ENCODE measurements at regions not wholly inside any gene's neighbourhood (a gene's known extent, or its start where the extent isn't known, plus 50 kb on each side); places are given as distances from the start of the nearest gene placed in this dataset.

DNA sequence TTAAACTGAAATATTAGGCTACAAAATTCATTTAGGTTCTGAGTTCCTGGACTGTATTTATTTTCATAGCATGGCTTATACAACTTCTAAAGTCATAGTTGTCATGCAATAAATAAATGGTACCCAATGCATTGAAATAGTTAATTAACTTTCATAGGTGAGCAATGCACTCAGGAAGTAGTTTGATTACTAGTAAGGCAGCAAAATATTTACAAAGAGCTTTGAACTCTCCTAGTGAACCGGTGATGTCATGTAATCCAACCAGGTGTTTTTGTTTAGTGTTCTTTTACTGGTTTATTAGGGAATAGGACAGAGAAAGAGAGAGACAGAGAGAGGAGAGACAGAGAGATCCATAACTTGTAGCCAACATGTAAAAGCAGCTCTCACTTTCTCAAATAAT lies 228.6 kb upstream of the CTSO start:
- DNase-seq, result no peak
- Mint-ChIP-seq H3K9me3 (no peaks in the 10 kb centered on the region), H3K36me3 (ENCODE audit: low read depth) (no peaks in the 10 kb centered on the region), H3K4me3 (no peak overlapping the region), H3K27ac (no peak overlapping the region), H3K27me3 (no peaks in the 10 kb centered on the region), H3K4me1 (no peaks in the 10 kb centered on the region)
- CTCF ChIA-PET, result no interaction called here
- POLR2A ChIA-PET, result no interaction called here

GRCh38 chr4:156177941-156178340 lies 224.3 kb upstream of the CTSO start:
- Mint-ChIP-seq H3K9me3 (no peaks in the 10 kb centered on the region), H3K36me3 (ENCODE audit: low read depth) (no peaks in the 10 kb centered on the region), H3K27ac (no peak overlapping the region), H3K4me1 (no peaks in the 10 kb centered on the region), H3K4me3 (no peak overlapping the region), H3K27me3 (no peaks in the 10 kb centered on the region)
- ChIA-PET POLR2A (no interaction called here), CTCF (no interaction called here)
- no peak for DNase-seq

DNA sequence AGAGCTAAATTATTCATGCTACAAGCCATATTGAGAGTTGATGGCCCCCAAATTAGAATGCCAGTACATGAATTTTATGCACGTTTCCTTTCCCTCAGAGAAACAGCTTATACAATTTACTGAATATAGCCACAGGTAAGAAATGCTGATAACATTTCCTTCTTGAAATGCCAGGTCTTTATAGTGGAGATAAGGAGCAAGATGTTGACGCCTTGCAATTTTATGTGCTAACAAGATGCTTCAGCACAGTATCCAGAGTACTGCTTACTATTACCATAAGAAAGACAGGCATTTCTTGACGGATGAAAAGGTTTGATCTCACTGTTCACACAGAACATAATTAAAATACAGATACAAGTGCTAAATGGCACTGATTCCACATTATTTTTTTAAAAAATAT lies 223.2 kb upstream of the CTSO start:
- Mint-ChIP-seq H3K27ac (no peak overlapping the region), H3K9me3 (no peaks in the 10 kb centered on the region), H3K36me3 (ENCODE audit: low read depth) (no peaks in the 10 kb centered on the region), H3K4me1 (no peaks in the 10 kb centered on the region), H3K4me3 (no peak overlapping the region), H3K27me3 (no peaks in the 10 kb centered on the region)
- CTCF ChIA-PET, result no interaction called here
- no peak for DNase-seq
- POLR2A ChIA-PET, result no interaction called here

DNA sequence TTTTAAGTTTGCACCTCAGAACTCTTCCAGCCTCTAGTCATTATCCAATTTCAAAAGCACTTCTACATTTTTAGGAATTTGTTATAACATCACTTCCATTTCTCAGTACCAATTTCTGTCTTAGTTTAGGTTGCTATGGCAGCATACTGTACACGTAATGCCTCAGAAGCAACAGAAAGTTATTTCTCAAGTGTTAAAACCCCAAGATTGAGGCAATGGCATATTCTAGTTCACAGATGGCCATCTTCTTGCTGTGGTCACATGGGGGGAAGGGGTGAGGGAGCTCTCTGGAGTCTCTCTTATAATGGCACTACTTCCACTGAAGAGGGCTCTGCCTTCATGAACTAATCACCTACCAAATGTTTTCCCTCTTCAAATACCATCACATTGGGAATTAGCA lies 220.3 kb upstream of the CTSO start:
- H3K9me3 Mint-ChIP-seq, result no peaks in the 10 kb centered on the region
- no peaks in the 10 kb centered on the region for H3K27me3 Mint-ChIP-seq
- no peak for DNase-seq
- POLR2A ChIA-PET, result no interaction called here
- CTCF ChIA-PET, result no interaction called here
- H3K4me3 Mint-ChIP-seq, result no peak overlapping the region
- H3K36me3 Mint-ChIP-seq (ENCODE audit: low read depth), result no peaks in the 10 kb centered on the region
- H3K27ac Mint-ChIP-seq, result no peak overlapping the region
- H3K4me1 Mint-ChIP-seq, result no peaks in the 10 kb centered on the region

DNA sequence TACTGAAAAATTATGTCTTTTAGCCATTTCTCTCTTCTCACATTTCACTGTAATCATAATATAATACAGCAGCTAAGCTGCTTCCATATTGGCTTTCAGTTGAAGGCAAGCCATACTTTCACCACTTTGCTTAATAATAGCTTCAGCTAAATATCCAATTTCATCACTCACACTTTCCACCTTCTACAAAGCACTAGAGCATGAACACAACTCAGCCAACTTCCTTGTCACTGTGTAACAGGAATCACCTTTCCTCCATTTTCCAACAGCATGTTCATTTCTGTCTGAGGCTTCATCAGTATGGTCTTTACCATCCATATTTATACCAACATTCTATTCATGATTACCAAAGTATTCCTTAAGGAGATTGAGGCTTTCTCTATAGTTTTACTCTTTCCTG lies 219.8 kb upstream of the CTSO start:
- no peak overlapping the region for H3K4me3 Mint-ChIP-seq
- H3K27ac Mint-ChIP-seq, result no peak overlapping the region
- CTCF ChIA-PET, result no interaction called here
- no peaks in the 10 kb centered on the region for H3K36me3 Mint-ChIP-seq (ENCODE audit: low read depth)
- H3K4me1 Mint-ChIP-seq, result no peaks in the 10 kb centered on the region
- no peaks in the 10 kb centered on the region for H3K27me3 Mint-ChIP-seq
- no peak for DNase-seq
- POLR2A ChIA-PET, result no interaction called here
- H3K9me3 Mint-ChIP-seq, result no peaks in the 10 kb centered on the region

DNA sequence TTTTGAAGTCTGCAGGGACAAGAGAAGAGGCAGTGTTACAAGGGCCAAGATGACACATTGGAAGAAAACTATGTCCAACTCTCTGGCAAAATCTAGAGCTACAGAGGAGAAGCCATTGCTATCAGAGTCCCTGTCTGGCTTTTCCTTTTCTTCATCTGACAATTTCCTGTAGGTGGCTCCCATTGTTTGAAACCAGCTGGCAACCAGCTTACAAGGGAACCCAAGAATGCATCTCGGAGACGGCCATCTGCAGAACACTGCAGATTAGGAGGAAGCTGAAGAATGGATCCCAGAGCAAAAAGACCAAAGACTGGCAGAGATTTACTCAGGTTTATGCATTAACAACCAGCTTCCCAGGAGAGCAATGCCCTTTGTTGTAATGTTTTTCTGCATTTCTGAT lies 216.2 kb upstream of the CTSO start:
- Mint-ChIP-seq H3K36me3 (ENCODE audit: low read depth) (no peaks in the 10 kb centered on the region), H3K27ac (no peak overlapping the region), H3K27me3 (no peaks in the 10 kb centered on the region), H3K4me3 (no peak overlapping the region), H3K9me3 (no peaks in the 10 kb centered on the region), H3K4me1 (no peaks in the 10 kb centered on the region)
- ChIA-PET CTCF (no interaction called here), POLR2A (no interaction called here)
- DNase-seq, result no peak

DNA sequence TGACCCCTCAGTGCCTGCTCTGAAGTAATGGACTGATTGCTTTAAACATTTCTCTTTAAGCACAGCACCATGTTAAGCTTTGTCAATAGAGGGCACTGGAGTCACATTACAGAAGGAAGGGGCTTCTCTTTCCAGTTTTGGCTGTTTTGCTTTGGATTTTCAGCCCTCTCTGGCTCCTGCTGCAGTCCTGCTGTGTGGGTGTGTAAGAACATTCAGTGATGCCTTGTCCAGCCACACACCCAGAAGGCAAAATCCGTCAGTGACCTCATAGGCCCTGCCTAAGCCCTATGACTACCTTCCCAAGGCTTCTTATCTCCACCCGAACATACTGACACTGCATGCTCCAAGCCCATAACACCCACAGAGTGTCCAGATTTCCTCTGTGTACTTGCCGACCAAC lies 215.3 kb upstream of the CTSO start:
- POLR2A ChIA-PET, result no interaction called here
- H3K4me3 Mint-ChIP-seq, result no peak overlapping the region
- H3K9me3 Mint-ChIP-seq, result no peaks in the 10 kb centered on the region
- no peaks in the 10 kb centered on the region for H3K4me1 Mint-ChIP-seq
- H3K27ac Mint-ChIP-seq, result no peak overlapping the region
- CTCF ChIA-PET, result no interaction called here
- DNase-seq, result no peak
- no peaks in the 10 kb centered on the region for H3K27me3 Mint-ChIP-seq
- no peaks in the 10 kb centered on the region for H3K36me3 Mint-ChIP-seq (ENCODE audit: low read depth)

DNA sequence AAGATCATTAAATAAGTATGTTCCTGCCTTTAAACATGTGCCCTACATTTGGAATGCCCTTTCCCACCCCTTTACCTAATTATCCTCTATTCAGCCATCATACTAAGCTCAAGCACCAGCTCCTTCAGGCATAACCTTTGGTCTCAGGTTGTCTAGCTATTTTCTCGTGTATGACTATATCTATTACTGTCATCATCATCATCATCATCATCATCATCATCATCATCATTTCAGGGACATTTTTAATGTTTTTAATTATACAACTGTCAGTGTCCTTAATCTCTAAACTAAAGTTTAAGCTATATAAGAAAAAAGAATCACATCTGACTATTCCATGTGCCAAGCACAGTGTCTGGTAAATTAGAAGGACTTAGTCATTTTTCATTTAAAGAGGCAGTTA lies 214.6 kb upstream of the CTSO start:
- H3K36me3 Mint-ChIP-seq (ENCODE audit: low read depth), result no peaks in the 10 kb centered on the region
- CTCF ChIA-PET, result no interaction called here
- no peak overlapping the region for H3K27ac Mint-ChIP-seq
- no peaks in the 10 kb centered on the region for H3K27me3 Mint-ChIP-seq
- no peak overlapping the region for H3K4me3 Mint-ChIP-seq
- H3K4me1 Mint-ChIP-seq, result no peaks in the 10 kb centered on the region
- no peaks in the 10 kb centered on the region for H3K9me3 Mint-ChIP-seq
- DNase-seq, result no peak
- POLR2A ChIA-PET, result no interaction called here

DNA sequence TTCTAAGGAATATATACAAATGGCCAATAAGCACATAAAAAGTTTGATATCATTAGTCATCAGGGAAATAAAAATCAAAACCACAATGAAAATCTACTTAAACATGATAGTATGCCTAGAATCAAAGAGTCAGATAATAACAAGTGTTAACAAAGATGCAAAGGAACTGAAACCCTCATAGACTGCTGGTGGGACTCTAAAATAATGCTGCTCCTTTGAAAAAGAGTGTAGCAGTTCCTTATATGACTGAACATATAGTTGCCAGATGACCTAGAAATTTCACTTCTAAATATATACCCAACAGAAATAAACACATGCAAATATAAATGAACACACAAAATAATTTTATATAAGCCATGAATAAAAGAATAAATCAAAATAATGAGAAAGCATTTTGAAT lies 205.1 kb upstream of the CTSO start:
- H3K4me1 Mint-ChIP-seq, result no peaks in the 10 kb centered on the region
- no peaks in the 10 kb centered on the region for H3K9me3 Mint-ChIP-seq
- no peak overlapping the region for H3K4me3 Mint-ChIP-seq
- no peaks in the 10 kb centered on the region for H3K27me3 Mint-ChIP-seq
- DNase-seq, result no peak
- POLR2A ChIA-PET, result no interaction called here
- no peak overlapping the region for H3K27ac Mint-ChIP-seq
- CTCF ChIA-PET, result no interaction called here
- no peaks in the 10 kb centered on the region for H3K36me3 Mint-ChIP-seq (ENCODE audit: low read depth)

DNA sequence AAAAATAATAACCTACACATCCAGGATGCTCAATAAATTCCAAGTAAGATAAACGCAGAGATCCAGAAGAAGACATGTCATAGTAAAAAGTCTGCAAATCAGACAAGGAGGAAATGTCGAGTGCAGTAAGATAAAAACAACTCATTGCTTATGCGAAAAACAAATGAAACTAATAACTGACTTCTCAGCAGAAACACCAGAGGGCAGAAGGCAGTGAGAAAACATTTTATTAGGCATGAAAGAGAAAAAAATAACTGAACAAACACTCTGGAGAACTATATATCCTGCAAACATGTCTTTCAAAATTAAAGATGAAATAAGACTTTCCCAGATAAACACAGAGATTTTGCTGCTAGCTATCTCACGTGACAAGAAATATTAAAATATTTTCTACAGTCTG lies 201.3 kb upstream of the CTSO start:
- Mint-ChIP-seq H3K27me3 (no peaks in the 10 kb centered on the region), H3K4me3 (no peak overlapping the region), H3K4me1 (no peaks in the 10 kb centered on the region), H3K36me3 (ENCODE audit: low read depth) (no peaks in the 10 kb centered on the region), H3K27ac (no peak overlapping the region), H3K9me3 (no peaks in the 10 kb centered on the region)
- DNase-seq, result no peak
- ChIA-PET POLR2A (no interaction called here), CTCF (no interaction called here)

DNA sequence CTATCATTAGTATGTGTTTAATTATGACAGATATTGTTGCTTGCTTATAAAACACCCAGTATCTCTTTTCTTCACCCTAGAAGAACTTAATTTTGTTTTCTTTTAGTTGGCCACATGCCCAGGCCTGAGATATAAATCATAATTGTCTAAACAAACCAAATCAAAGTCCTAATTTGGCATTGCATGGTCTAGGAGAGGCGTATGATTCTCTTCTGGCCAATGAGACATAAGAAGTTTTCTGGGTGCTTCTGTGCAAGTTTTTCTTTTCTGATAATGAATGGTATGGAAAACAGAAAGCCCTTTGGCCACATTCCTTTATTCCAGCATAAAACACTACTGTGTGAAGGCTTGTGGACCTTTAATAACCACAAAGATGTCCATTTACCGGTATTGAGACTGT lies 192.9 kb upstream of the CTSO start:
- H3K4me3 Mint-ChIP-seq, result no peak overlapping the region
- H3K4me1 Mint-ChIP-seq, result no peaks in the 10 kb centered on the region
- CTCF ChIA-PET, result no interaction called here
- H3K27ac Mint-ChIP-seq, result no peak overlapping the region
- H3K9me3 Mint-ChIP-seq, result no peaks in the 10 kb centered on the region
- H3K27me3 Mint-ChIP-seq, result no peaks in the 10 kb centered on the region
- no peaks in the 10 kb centered on the region for H3K36me3 Mint-ChIP-seq (ENCODE audit: low read depth)
- no peak for DNase-seq
- POLR2A ChIA-PET, result no interaction called here

GRCh38 chr4:156144961-156145360 lies 191.3 kb upstream of the CTSO start:
- ChIA-PET CTCF (no interaction called here), POLR2A (no interaction called here)
- Mint-ChIP-seq H3K4me1 (no peaks in the 10 kb centered on the region), H3K27ac (no peak overlapping the region), H3K9me3 (no peaks in the 10 kb centered on the region), H3K36me3 (ENCODE audit: low read depth) (no peaks in the 10 kb centered on the region), H3K4me3 (no peak overlapping the region), H3K27me3 (no peaks in the 10 kb centered on the region)
- no peak for DNase-seq

- Mint-ChIP-seq H3K27ac (no peak overlapping the region), H3K4me1 (no peaks in the 10 kb centered on the region), H3K4me3 (no peak overlapping the region), H3K9me3 (no peaks in the 10 kb centered on the region), H3K36me3 (ENCODE audit: low read depth) (no peaks in the 10 kb centered on the region), H3K27me3 (no peaks in the 10 kb centered on the region)
- ChIA-PET POLR2A (no interaction called here), CTCF (no interaction called here)
- no peak for DNase-seq
Measured at GRCh38 chr4:156138781-156139280, 185.2 kb upstream of the CTSO start.

GRCh38 chr4:156137679-156138473 lies 184.2 kb upstream of the CTSO start:
- DNase-seq, result no peak
- Mint-ChIP-seq H3K27ac (no peak overlapping the region), H3K36me3 (ENCODE audit: low read depth) (no peaks in the 10 kb centered on the region), H3K4me3 (no peak overlapping the region), H3K4me1 (no peaks in the 10 kb centered on the region), H3K27me3 (no peaks in the 10 kb centered on the region), H3K9me3 (no peaks in the 10 kb centered on the region)
- ChIA-PET POLR2A (no interaction called here), CTCF (interaction anchor here (0.6 kb wide), 1 partner anchor 496 kb away, joined by 3 read pairs; no protein-coding TSS in a partner anchor)

All from activated CD4-positive, alpha-beta T cell treated with anti-CD3 and anti-CD28 coated beads, Interleukin-2, amount 10 ng/mL, durations not matched to agents 7 days and 5 days (primary cell).